Natural killer cell (primary cell): ENCODE measurements at regions not wholly inside any gene's neighbourhood (a gene's known extent, or its start where the extent isn't known, plus 50 kb on each side); places are given as distances from the start of the nearest gene placed in this dataset.
"Not testable (repeated sequence)": the region's sequence is repeated elsewhere in the genome, so short reads cannot be mapped to it uniquely, and the experiment has no call there.

Source experiments
- ATAC-seq, 3 donors: fragments of 150-1000 bp in 2 of 3; fragments of 200-7000 bp in 1 of 3; cut with Tn5 transposase; 1 replicate in 1 of 3; 2 replicates in 2 of 3; pipeline ENCODE4 v1.10.0; 2021; ENCODE audit warnings: mild to moderate bottlenecking in 2 of 3, moderate library complexity in 2 of 3
- DNase-seq, 2 donors: peaks; one replicate each; pipeline versions ENCODE4 v3.0.0 to v3.0.0-alpha.2; 2013 to 2021; ENCODE audit warnings: mixed read lengths in 1 of 2
- H3K27ac ChIP-seq: one replicate; pipeline ENCODE4 v1.5.1; 2013; ENCODE audit warnings: mild to moderate bottlenecking, low read length
- H3K27me3 ChIP-seq: one replicate; pipeline ENCODE4 v1.6.1; 2013; ENCODE audit warnings: low read length; ENCODE audit not compliant: control insufficient read depth, insufficient read depth
- H3K36me3 ChIP-seq: one replicate; pipeline ENCODE4 v1.6.1; 2013; ENCODE audit warnings: low read length; ENCODE audit not compliant: control insufficient read depth, insufficient read depth
- H3K4me1 ChIP-seq: one replicate; pipeline ENCODE4 v1.6.1; 2013; ENCODE audit warnings: low read length; ENCODE audit not compliant: control insufficient read depth, insufficient read depth
- H3K4me3 ChIP-seq: one replicate; pipeline ENCODE4 v1.5.1; 2013; ENCODE audit warnings: low read length
- H3K9me3 ChIP-seq: one replicate; pipeline ENCODE4 v1.6.1; 2013; ENCODE audit warnings: low read length; ENCODE audit not compliant: control insufficient read depth, insufficient read depth
- H3K27ac Mint-ChIP-seq, 2 donors: one replicate each; pipeline ENCODE4 v1.8.0; 2022; ENCODE audit warnings: mild to moderate bottlenecking in 2 of 2, mixed read lengths in 2 of 2, moderate library complexity in 1 of 2
- H3K27me3 Mint-ChIP-seq, 2 donors: one replicate each; pipeline ENCODE4 v1.8.0; 2022; ENCODE audit warnings: low read depth in 2 of 2, mixed read lengths in 2 of 2
- H3K36me3 Mint-ChIP-seq: one replicate; pipeline ENCODE4 v1.8.0; 2022; ENCODE audit warnings: mixed read lengths
- H3K4me1 Mint-ChIP-seq, 2 donors: one replicate each; pipeline ENCODE4 v1.8.0; 2022; ENCODE audit warnings: mixed read lengths in 2 of 2
- H3K4me3 Mint-ChIP-seq: one replicate; pipeline ENCODE4 v1.8.0; 2022; ENCODE audit warnings: mild to moderate bottlenecking, moderate library complexity, mixed read lengths
- H3K9me3 Mint-ChIP-seq, 2 donors: one replicate each; pipeline ENCODE4 v1.8.0; 2022; ENCODE audit warnings: mixed read lengths in 2 of 2
- CTCF ChIP-seq: fragments of 200-600 bp; IDR thresholded peaks from one replicate; pipeline ENCODE4 v1.8.0; 2022; ENCODE audit warnings: antibody characterized with exemption
- WGBS: methylation state at CpG from one replicate; pipeline ENCODE4 v1.1.7; 2013; ENCODE audit warnings: missing lambda C conversion rate; ENCODE audit not compliant: insufficient coverage; 5-methylcytosine and 5-hydroxymethylcytosine counted together
- intact Hi-C: fragments of 100-400 bp; cut with micrococcal nuclease; formaldehyde crosslinking; loops from one replicate; pipeline ENCODE4 v1.14.2; 2022

- no peak for TF ChIP-seq CTCF
- Histone ChIP-seq H3K27me3 (no peaks in the 10 kb centered on the region), H3K9me3 (peaks cover 3% of the 10 kb centered on the region), H3K36me3 (no peaks in the 10 kb centered on the region), H3K27ac (no peak overlapping the region), H3K4me3 (no peak overlapping the region), H3K4me1 (no peaks in the 10 kb centered on the region)
- no peaks in the 10 kb centered on the region for H3K4me1 Mint-ChIP-seq
- ATAC-seq: no peak
- H3K4me3 Mint-ChIP-seq: no peak overlapping the region
- no peaks in the 10 kb centered on the region for H3K36me3 Mint-ChIP-seq
- no peak for DNase-seq
- H3K9me3 Mint-ChIP-seq: peaks cover 4 to 5% of the 10 kb centered on the region in 2 donors
- H3K27ac Mint-ChIP-seq: no peak overlapping the region
- no peaks in the 10 kb centered on the region for H3K27me3 Mint-ChIP-seq
- intact Hi-C loops: no loop called here
Observed at GRCh38 chr4:126924237-126924636, 708.5 kb upstream of the INTU start.

GRCh38 chr4:126930059-126930458, 702.7 kb upstream of the INTU start:
- H3K4me1 Mint-ChIP-seq, H3K27me3 Mint-ChIP-seq, H3K36me3 ChIP-seq, H3K4me3 Mint-ChIP-seq, H3K4me1 ChIP-seq, H3K27me3 ChIP-seq, H3K9me3 ChIP-seq, ATAC-seq, H3K9me3 Mint-ChIP-seq, H3K27ac ChIP-seq, H3K36me3 Mint-ChIP-seq, H3K4me3 ChIP-seq, H3K27ac Mint-ChIP-seq, intact Hi-C loops, DNase-seq: not testable (repeated sequence)
- WGBS: no CpG with 5 or more reads among the region's 4 CpGs

GRCh38 chr4:126935801-126936200, 697.0 kb upstream of the INTU start:
- Mint-ChIP-seq H3K9me3 (peaks cover 6 to 13% of the 10 kb centered on the region in 2 donors), H3K27ac (no peak overlapping the region), H3K4me1 (no peaks in the 10 kb centered on the region), H3K27me3 (no peaks in the 10 kb centered on the region), H3K36me3 (no peaks in the 10 kb centered on the region), H3K4me3 (no peak overlapping the region)
- H3K4me3 ChIP-seq: no peak overlapping the region
- H3K9me3 ChIP-seq: no peaks in the 10 kb centered on the region
- ATAC-seq (no peak), DNase-seq (no peak)
- no peak overlapping the region for H3K27ac ChIP-seq
- no peaks in the 10 kb centered on the region for H3K27me3 ChIP-seq
- H3K4me1 ChIP-seq: no peaks in the 10 kb centered on the region
- WGBS: 87% methylated on average over 4 of the region's 4 CpGs
- H3K36me3 ChIP-seq: no peaks in the 10 kb centered on the region
- no peak for TF ChIP-seq CTCF
- intact Hi-C loops: no loop called here

- no peaks in the 10 kb centered on the region for H3K36me3 Mint-ChIP-seq
Observed at GRCh38 chr4:126937342-126937741, 695.4 kb upstream of the INTU start.

More at GRCh38 chr4:126937342-126937741, 695.4 kb upstream of the INTU start:
- no peak for TF ChIP-seq CTCF
- no peaks in the 10 kb centered on the region for H3K9me3 ChIP-seq
- H3K9me3 Mint-ChIP-seq: peaks cover 8 to 16% of the 10 kb centered on the region in 2 donors
- no peaks in the 10 kb centered on the region for H3K27me3 Mint-ChIP-seq
- H3K27ac ChIP-seq: no peak overlapping the region
- no peak overlapping the region for H3K4me3 Mint-ChIP-seq
- H3K27ac Mint-ChIP-seq: no peak overlapping the region
- no peak for ATAC-seq
- no peaks in the 10 kb centered on the region for H3K4me1 ChIP-seq
- intact Hi-C loops: no loop called here
- no peaks in the 10 kb centered on the region for H3K27me3 ChIP-seq
- no peak overlapping the region for H3K4me3 ChIP-seq
- no peak for DNase-seq
- no peaks in the 10 kb centered on the region for H3K36me3 ChIP-seq
- no peaks in the 10 kb centered on the region for H3K4me1 Mint-ChIP-seq
